ENCODE measurements at regions not wholly inside any gene's neighbourhood (a gene's known extent, or its start where the extent isn't known, plus 50 kb on each side); places are given as distances from the start of the nearest gene placed in this dataset.

DNA sequence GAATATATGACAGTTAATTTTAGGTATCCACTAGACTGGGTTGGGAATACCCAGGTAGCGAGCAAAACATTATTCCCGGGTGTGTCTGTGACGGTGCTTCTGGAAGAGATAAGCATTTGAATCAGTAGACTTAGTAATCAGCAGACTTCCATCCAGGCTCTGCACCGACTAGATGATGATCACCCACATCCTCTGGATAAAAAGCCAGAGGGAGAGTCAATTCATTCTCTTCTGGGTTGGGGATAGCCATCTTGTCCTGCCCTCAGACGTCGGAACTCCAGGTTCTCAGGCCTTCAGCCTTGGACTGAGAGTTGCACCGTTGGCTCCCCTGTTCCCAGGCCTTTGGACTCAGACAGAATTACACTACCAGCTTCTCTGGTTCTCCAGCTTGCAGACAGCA, 168.0 kb downstream of the PHLDA1 start:
- WGBS, 2 experiments (ENCODE audit: extremely low coverage in 2 of 2, insufficient read length in 1 of 2) = no CpG with 5 or more reads among the region's 7 CpGs

More for the DNA sequence above, 168.0 kb downstream of the PHLDA1 start:
- Histone ChIP-seq H2BK20ac (ENCODE audit: low read depth, low read length) (peak overlapping the region; percentile 97), H2BK5ac (ENCODE audit: low read depth, low read length, poor library complexity, severe bottlenecking) (peak overlapping the region; percentile 69), H3K9ac (ENCODE audit: low read depth, low read length) (no peak overlapping the region), H3K4me3 (ENCODE audit: insufficient read depth, low read depth, low read length) (no peak overlapping the region), H3K27ac (ENCODE audit: insufficient read depth, low read length) (peak overlapping the region; percentile 77), H4K91ac (ENCODE audit: insufficient read depth, low read depth, low read length) (peak overlapping the region; percentile 87), H2BK120ac (ENCODE audit: low read depth, low read length) (peak overlapping the region; percentile 95), H3K36me3 (ENCODE audit: control insufficient read depth, insufficient read depth, low read length) (no peaks in the 10 kb centered on the region), H3K56ac (ENCODE audit: extremely low read depth, insufficient read depth, low read length) (no peak overlapping the region), H4K20me1 (ENCODE audit: insufficient read depth, low read length) (no peaks in the 10 kb centered on the region), H2AK5ac (ENCODE audit: low read depth, low read length) (peak overlapping the region; percentile 91), H3K9me3 (ENCODE audit: control insufficient read depth, insufficient read depth, low read length) (no peaks in the 10 kb centered on the region), H4K8ac (ENCODE audit: low read depth in 2 of 2, low read length in 2 of 2) (peak overlapping the region; percentile 77 to 94), H3K79me1 (ENCODE audit: low read depth in 1 of 2, low read length in 2 of 2) (no peaks in the 10 kb centered on the region), H3K4ac (ENCODE audit: low read depth, low read length) (peak overlapping the region; percentile 95), H3K27me3 (ENCODE audit: control insufficient read depth, insufficient read depth, low read length) (no peaks in the 10 kb centered on the region), H3K4me1 (ENCODE audit: control insufficient read depth, insufficient read depth, low read length) (peaks cover 11% of the 10 kb centered on the region), H4K5ac (ENCODE audit: low read depth, low read length) (peak overlapping the region; percentile 82), H3K23ac (ENCODE audit: low read depth, low read length) (peak overlapping the region; percentile 74; the same call in 1 of the 2 replicates), H3K4me2 (ENCODE audit: low read depth, low read length) (no peak overlapping the region), H3K18ac (ENCODE audit: low read depth, low read length) (peak overlapping the region; percentile 74), H2AFZ (replicated peaks; ENCODE audit: low read length, poor library complexity) (peak overlapping the region; percentile 82), H3K14ac (replicated peaks; ENCODE audit: low read depth, low read length) (peak overlapping the region; percentile 94), H2AK9ac (replicated peaks; ENCODE audit: low read depth, low read length, poor library complexity) (no peak overlapping the region), H3K9me1 (ENCODE audit: insufficient read depth, low read length) (0 out of 2 replicates have a peak, but pooled peaks cover 4% of the 10 kb centered on the region), H2BK15ac (ENCODE audit: low read depth, low read length) (peak overlapping the region; percentile 85; the same call in 2 of the 3 replicates)
- dilution Hi-C loops (cut with HindIII; ENCODE audit: low sequenced_read_pairs, unreplicated experiment) (no loop called here), intact Hi-C loops (cut with micrococcal nuclease) (no loop called here), in situ Hi-C loops (cut with MboI; ENCODE audit: low sequenced_read_pairs) (no loop called here)
- DNase-seq = peak; percentile 20
- BruUV-seq (replicated peaks) = no TSS peak
- CTCF ChIA-PET = interaction anchor here (0.6 kb wide), 1 partner anchor 243 kb away, joined by 3 read pairs; no protein-coding TSS in a partner anchor
- no peak for TF ChIP-seq POLR2A (IDR thresholded peaks at IDR 0.05; ENCODE audit: low read depth, low read length)
- TF ChIP-seq, protein P1, sequence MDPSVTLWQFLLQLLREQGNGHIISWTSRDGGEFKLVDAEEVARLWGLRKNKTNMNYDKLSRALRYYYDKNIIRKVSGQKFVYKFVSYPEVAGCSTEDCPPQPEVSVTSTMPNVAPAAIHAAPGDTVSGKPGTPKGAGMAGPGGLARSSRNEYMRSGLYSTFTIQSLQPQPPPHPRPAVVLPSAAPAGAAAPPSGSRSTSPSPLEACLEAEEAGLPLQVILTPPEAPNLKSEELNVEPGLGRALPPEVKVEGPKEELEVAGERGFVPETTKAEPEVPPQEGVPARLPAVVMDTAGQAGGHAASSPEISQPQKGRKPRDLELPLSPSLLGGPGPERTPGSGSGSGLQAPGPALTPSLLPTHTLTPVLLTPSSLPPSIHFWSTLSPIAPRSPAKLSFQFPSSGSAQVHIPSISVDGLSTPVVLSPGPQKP (IDR thresholded peaks at IDR 0.05; ENCODE audit: borderline replicate concordance, low read depth, low read length) = no peak
- TF ChIP-seq NFE2L2 (IDR thresholded peaks at IDR 0.05; ENCODE audit: low read depth, low read length) = no peak
- no peak for TF ChIP-seq MAFK (IDR thresholded peaks at IDR 0.05; ENCODE audit: low read depth, low read length)
- no peak for TF ChIP-seq CEBPB (IDR thresholded peaks at IDR 0.05; ENCODE audit: low read depth, low read length)
- no peak for TF ChIP-seq MXI1 (IDR thresholded peaks at IDR 0.05; ENCODE audit: borderline replicate concordance, low read depth, low read length)
- TF ChIP-seq, protein P2, sequence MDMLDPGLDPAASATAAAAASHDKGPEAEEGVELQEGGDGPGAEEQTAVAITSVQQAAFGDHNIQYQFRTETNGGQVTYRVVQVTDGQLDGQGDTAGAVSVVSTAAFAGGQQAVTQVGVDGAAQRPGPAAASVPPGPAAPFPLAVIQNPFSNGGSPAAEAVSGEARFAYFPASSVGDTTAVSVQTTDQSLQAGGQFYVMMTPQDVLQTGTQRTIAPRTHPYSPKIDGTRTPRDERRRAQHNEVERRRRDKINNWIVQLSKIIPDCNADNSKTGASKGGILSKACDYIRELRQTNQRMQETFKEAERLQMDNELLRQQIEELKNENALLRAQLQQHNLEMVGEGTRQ (IDR thresholded peaks at IDR 0.05; ENCODE audit: low read depth, low read length) = no peak
- no peak for TF ChIP-seq RCOR1 (IDR thresholded peaks at IDR 0.05; ENCODE audit: insufficient replicate concordance, low read length)
- TF ChIP-seq MAZ (IDR thresholded peaks at IDR 0.05; ENCODE audit: borderline replicate concordance, low read depth, low read length) = no peak
- TF ChIP-seq, protein P3, sequence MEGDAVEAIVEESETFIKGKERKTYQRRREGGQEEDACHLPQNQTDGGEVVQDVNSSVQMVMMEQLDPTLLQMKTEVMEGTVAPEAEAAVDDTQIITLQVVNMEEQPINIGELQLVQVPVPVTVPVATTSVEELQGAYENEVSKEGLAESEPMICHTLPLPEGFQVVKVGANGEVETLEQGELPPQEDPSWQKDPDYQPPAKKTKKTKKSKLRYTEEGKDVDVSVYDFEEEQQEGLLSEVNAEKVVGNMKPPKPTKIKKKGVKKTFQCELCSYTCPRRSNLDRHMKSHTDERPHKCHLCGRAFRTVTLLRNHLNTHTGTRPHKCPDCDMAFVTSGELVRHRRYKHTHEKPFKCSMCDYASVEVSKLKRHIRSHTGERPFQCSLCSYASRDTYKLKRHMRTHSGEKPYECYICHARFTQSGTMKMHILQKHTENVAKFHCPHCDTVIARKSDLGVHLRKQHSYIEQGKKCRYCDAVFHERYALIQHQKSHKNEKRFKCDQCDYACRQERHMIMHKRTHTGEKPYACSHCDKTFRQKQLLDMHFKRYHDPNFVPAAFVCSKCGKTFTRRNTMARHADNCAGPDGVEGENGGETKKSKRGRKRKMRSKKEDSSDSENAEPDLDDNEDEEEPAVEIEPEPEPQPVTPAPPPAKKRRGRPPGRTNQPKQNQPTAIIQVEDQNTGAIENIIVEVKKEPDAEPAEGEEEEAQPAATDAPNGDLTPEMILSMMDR (conservative IDR thresholded peaks at IDR 0.05; ENCODE audit: low read depth, low read length) = no peak
- TF ChIP-seq FOS (IDR thresholded peaks at IDR 0.05; ENCODE audit: low read depth, low read length) = no peak
- no peak for TF ChIP-seq SMC3 (IDR thresholded peaks at IDR 0.05; ENCODE audit: low read depth, low read length)
- no peak for TF ChIP-seq RAD21 (IDR thresholded peaks at IDR 0.05; ENCODE audit: low read length)
- TF ChIP-seq CHD1 (IDR thresholded peaks at IDR 0.05; ENCODE audit: low read depth, low read length) = no peak
- TF ChIP-seq RFX5 (IDR thresholded peaks at IDR 0.05; ENCODE audit: low read depth, low read length) = no peak
- peak; percentile 11 for ATAC-seq (ENCODE audit: low read depth)
- POLR2A ChIA-PET (ENCODE audit: unreplicated experiment) = no interaction called here
